ENCODE measurements at regions not wholly inside any gene's neighbourhood (a gene's known extent, or its start where the extent isn't known, plus 50 kb on each side); places are given as distances from the start of the nearest gene placed in this dataset.

DNA sequence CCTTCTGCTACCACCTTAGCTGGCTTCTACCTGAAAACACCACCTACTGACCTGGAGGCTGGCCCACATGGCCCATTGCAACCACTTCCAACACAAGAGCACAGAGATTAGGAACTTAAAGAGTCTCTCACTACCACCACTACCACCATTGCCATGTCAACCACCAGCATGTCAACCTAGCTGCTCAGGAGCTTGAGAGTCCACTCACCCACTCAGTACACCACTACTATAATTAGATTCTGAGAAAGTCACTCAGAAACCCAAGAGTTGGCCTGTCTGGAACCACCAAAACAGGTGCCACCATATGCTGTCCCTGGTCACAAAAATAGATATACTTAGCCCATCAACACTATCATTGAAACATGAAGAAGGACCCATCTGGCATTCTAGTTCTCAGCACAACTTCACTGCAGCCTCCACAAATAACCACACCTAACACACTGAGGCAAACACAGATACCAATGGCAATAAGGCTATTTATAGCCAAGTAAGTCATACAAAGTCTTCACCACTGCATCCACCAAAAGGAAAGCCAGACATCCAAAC is 806.7 kb upstream of the EPHA6 start:
- DNase-seq = no peak

DNA sequence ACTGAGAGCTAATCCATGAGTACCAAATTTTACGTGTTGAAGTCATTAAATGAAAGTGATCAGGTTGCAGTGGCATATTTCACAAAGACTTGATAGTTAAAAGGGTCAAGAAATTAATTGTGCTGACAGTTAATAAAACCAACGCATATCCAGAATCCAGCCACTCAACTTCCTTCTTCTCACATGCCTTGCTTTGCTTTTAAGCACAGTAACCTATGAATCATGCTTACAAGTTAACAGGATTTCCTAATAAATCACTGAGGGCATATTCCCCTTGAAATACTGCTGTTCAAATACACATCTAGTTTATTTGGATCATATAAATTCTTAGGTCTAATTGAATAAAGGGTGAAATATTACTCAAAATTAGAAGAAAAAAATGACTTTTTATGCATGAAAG is 801.5 kb upstream of the EPHA6 start:
- DNase-seq = peak in 1 of 4 experiments; percentile 2

DNA sequence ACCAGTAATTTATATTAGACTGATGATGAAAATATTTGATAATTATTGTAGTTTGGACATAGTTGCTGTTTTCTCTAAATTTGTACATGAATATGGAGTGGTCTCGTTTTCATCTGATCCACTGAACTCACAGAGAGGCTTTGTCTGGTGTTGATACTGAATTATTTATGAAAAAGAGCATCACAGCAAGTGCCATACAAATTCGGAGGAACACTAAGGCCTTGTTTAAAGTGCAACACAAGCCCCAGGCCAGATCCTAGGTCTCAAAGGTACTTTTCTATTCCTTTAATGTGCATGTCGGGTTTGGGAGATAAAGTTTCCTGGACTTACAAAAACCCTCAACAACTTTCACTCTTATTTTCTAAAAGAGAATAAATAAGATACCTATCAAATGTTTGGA is 796.8 kb upstream of the EPHA6 start:
- no peak for DNase-seq

DNA sequence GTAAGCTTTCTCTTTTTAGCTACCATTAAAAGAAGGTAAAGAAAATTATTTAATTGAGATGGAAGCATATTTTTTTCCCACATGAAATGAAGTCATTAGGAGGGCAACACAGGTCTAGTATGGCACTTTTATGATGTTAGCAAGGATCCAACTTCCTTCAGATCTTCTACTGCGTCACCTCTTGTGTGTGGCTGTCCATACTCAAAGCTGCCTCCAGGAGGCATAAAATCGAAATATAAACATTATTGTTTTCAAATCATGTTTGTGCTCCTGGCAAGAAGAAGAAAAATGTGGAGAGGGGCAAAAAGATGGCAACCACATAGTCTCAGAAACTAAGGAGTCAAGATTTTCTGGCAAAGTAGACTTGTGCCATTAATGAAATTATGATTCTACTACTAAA is 791.7 kb upstream of the EPHA6 start:
- DNase-seq = no peak

DNA sequence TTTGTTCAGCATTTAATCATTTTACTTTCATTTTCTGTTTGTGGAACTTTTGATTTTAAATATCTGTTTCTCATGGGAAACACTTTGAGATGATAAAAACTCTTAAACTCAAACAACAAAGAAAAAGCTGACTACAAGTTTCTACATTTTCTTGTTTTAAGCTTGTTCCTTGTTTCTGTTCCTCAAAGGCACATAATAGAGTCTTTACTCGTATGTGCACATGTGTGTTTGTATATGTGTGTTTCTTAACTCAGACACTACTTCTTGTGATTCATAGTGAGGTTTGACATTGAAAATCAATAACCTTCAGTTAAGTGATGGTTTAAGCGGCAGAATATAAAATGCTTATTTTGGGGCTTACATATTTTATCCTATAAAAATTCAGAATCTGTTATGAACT is 786.7 kb upstream of the EPHA6 start:
- DNase-seq = no peak

DNA sequence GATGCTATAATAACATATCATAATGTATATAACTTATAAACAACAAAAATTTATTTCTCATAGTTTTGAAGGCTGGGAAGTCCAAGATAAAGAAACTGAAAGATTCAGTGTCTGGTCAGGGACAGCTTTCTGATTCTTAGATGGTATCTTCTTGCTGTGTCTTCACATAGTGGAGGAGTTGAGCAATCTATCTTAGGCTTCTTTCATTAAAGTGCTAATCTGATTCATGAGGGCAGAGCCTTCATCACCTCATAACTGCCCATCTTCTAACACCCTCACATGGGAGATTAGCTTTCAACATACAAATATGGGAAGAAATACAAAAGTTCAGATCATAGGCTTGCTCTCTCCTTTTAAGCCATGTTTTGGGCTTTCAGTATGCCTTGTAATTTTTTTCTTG is 774.8 kb upstream of the EPHA6 start:
- DNase-seq = no peak

DNA sequence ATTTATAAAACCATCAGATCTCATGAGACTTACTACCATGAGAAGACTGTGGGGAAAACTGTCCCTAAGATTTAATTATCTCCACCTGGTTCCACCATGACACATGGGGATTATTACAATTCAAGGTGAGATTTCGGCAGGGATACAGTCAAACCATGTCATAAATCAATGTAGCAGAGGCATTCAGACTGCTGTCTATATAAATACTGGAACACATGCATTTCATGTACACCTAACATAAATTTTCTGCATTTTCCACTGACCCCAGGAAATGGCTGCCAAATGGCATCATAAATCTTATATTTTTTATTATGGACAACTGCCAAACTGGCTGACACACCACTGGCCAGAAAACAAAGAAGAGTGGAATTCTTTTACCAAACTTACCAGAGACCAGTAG is 755.1 kb upstream of the EPHA6 start:
- DNase-seq = no peak

DNA sequence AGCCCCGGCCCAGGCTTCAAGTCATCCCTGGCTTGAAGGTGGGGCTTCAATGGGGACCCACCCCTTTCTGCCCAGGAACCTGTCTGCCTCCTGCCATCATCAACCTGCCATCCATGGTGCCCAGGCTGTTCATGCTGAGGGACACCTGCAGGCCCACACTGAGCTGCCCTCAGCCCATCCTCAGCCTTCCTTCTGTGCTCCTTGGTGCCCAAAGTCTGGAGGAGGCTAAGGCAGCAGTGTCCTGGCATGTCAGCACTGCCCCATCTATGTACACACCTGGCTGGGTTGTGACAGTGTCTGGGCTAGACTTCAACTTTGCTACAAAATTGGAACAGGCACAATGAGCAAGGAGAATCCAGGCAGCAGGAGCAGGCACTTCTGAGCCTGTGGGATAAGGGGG is 745.3 kb upstream of the EPHA6 start:
- no peak for DNase-seq

DNA sequence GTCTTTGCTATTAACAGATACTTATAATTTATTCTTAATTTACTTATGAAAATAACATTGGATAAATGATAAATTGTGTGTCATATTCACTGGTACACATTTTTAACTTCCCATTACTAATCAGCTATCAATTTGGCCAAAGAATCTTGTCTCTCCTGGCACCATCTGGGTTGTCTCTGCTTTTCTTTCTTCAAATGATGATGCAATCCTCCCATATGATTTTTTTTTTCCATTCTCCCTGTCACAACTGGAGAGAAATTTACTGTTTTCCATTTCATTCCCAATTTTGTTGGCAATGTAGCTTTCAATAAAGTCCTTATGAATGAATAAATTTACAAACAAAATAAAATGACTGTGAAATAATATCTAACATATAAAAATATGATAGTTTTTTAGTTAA is 743.7 kb upstream of the EPHA6 start:
- DNase-seq = no peak

DNA sequence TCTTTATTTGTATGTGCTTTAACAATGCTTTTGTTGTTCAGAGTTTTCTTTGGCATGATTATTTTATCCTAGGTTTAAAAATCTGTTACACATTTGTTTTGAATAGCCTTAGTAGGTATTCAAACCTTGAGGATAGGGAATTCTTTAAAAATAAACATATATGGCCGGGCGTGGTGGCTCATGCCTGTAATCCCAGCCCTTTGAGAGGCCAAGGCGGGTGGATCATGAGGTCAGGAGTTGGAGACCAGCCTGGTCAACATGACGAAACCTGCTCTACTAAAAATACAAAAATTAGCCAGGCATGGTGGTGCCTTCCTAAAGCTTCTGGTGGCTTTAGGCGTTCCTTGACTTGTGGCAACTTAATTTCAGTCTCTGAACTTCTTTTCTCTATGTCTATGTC is 743.3 kb upstream of the EPHA6 start:
- no peak for DNase-seq

DNA sequence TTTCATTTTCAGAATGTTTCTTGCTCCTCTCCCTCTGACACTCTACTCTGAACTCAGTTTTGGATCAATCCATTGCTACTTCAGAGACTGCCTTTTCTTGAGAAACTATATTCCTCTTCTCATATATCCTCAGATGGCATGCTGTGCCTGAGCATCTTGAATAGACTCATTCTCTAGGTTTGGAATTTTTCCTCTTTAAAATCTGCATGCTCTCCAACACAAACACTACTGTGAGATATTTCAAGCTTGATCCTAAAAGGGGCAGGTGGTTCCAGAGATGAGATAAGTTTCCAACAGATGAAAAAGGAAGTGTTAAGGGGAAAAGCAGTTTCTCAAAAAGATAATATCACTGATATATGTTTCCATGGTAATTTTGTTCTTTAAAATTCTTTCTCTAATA is 742.2 kb upstream of the EPHA6 start:
- no peak for DNase-seq

DNA sequence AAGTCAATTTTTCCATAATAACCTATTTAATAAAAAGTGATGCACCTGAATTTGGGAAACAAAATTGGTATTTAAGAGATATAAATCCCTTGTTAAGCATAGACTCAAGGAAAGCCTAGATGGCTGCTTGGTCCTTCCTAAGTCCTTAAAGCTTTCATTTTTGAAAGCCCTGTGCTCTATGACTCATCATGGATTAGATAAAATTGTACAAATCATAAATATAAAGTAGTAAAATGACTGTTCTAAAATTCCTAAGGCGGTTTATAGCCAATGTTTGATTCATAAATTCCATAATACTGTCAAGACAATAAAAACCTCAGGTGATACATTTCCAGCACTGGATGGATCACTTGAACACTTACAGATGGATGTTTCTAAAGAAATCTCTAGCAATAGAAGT is 730.8 kb upstream of the EPHA6 start:
- no peak for DNase-seq

DNA sequence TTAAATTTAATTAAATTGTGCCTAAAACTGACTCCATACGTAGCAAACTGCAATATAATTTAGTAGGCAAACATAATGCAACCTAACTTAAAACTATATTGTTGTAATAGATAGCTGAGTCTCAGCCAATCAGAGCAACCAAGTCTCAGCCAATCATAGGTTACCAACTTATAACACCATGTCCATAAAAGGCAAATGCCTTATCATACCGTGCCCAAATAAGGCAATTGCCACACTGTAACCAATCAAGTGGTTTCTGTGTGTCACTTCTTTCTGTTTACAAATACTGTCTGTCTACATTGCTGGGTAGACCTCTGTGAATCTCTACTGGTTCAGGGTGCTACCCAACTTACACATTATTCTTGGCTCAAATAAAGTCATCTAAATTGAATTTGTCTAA is 728.4 kb upstream of the EPHA6 start:
- no peak for DNase-seq

DNA sequence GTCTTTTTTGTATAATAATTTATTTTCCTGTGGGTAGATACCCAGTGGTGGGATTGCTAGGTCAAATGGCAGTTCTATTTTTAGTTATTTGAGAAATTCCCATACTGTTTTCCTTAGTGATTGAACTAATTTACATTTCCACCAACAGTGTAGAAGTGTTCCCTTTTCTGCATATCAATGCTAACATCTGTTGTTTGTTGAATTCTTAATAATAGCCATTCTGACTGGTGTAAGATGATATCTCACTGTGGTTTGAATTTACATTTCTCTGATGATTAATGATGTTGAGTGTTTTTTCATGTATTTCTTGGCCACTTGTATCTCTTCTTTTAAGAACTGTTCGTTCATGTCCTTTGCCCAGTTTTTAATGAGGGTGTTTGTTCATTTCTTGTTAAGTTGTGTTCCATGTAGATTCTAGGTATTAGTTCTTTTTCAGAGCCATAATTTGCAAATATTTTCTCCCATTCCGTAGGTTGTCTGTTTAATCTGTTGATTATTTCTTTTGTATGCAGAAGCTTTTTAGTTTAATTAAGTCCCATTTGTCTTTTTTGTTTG is 713.3 kb upstream of the EPHA6 start:
- no peak for DNase-seq

DNA sequence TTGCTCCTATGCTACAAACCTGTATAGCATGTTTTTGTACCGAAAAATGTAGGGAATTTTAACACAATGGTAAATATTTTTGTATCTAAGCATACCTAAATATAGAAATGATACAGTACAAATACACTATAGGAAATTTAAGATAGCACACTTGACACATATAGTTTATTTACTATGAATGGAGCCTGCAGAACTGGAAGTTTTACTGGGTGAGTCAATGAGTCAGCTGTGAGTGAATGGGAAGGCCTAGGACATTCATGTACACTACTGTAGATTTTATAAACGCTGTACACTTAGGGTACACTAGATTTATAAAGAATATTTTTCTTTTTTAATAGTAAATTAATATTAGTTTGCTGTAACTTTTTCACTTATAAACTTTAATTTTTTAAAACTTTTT is 707.7 kb upstream of the EPHA6 start:
- DNase-seq = no peak

Measured in suppressor macrophage (primary cell).